HepG2 (cell line): ENCODE measurements at regions not wholly inside any gene's neighbourhood (a gene's known extent, or its start where the extent isn't known, plus 50 kb on each side); places are given as distances from the start of the nearest gene placed in this dataset.

Source experiments
- ASH2L ChIP-seq: fragments of 300-600, 200-600 bp; sonication (generic); IDR thresholded peaks from 2 replicates; pipeline ENCODE4 v1.7.0; 2017; ENCODE audit warnings: low read depth, mild to moderate bottlenecking, moderate library complexity, mixed read lengths, low read length; ENCODE audit not compliant: insufficient read length
- BHLHE40 ChIP-seq: IDR thresholded peaks from 2 replicates; pipeline ENCODE4 v1.6.1; 2011; ENCODE audit warnings: low read length, improper control_type of control experiment
- CHD4 ChIP-seq: fragments of 200-600 bp; sonication (generic); IDR thresholded peaks from 2 replicates; pipeline ENCODE4 v1.7.0; 2017; ENCODE audit warnings: mild to moderate bottlenecking, low read length, borderline replicate concordance
- FOXM1 ChIP-seq: sonication (generic); formaldehyde crosslinking; IDR thresholded peaks from 2 replicates; pipeline ENCODE4 v1.5.0; 2020; ENCODE audit warnings: missing genetic modification reagents
- HCFC1 ChIP-seq: fragments of 150-350 bp; IDR thresholded peaks from 2 replicates; pipeline ENCODE4 v1.6.1; 2014; ENCODE audit warnings: low read depth, low read length
- KMT2A ChIP-seq: sonication (generic); formaldehyde crosslinking; IDR thresholded peaks from 2 replicates; pipeline ENCODE4 v1.4.0; 2020; ENCODE audit warnings: missing genetic modification reagents
- MBNL3 ChIP-seq: fragments of 250-450 bp; sonication (Bioruptor Pico); conservative IDR thresholded peaks from 2 replicates; pipeline ENCODE4 v1.8.0; 2022; ENCODE audit warnings: mild to moderate bottlenecking, inconsistent platforms
- MEF2D ChIP-seq: sonication (generic); formaldehyde crosslinking; IDR thresholded peaks from 2 replicates; pipeline ENCODE4 v1.5.1; 2020; ENCODE audit warnings: mild to moderate bottlenecking, missing genetic modification reagents
- NAIF1 ChIP-seq: sonication (generic); formaldehyde crosslinking; IDR thresholded peaks from 2 replicates; pipeline ENCODE4 v1.5.0; 2020; ENCODE audit warnings: mild to moderate bottlenecking, missing genetic modification reagents, borderline replicate concordance
- NR2F2 ChIP-seq: IDR thresholded peaks from 2 replicates; pipeline ENCODE4 v1.6.1; 2012; ENCODE audit warnings: low read depth, inconsistent platforms, borderline replicate concordance
- RCOR2 ChIP-seq: IDR thresholded peaks from 2 replicates; pipeline ENCODE4 v1.6.1; 2016; ENCODE audit warnings: missing biosample characterization, missing genetic modification reagents
- RNF2 ChIP-seq: fragments of 450-650 bp; conservative IDR thresholded peaks from 2 replicates; pipeline ENCODE4 v1.6.1; 2016; ENCODE audit warnings: low read depth
- SALL2 ChIP-seq: sonication (generic); formaldehyde crosslinking; IDR thresholded peaks from 2 replicates; pipeline ENCODE4 v1.8.1; 2023; ENCODE audit warnings: mild to moderate bottlenecking, missing genetic modification reagents, inconsistent platforms
- ZNF230 ChIP-seq: sonication (generic); formaldehyde crosslinking; IDR thresholded peaks from 2 replicates; pipeline ENCODE4 v1.4.0; 2020; ENCODE audit warnings: mild to moderate bottlenecking, missing genetic modification reagents
- ZNF274 ChIP-seq: sonication (generic); formaldehyde crosslinking; IDR thresholded peaks from 2 replicates; pipeline ENCODE4 v1.5.1; 2020; ENCODE audit warnings: mild to moderate bottlenecking, missing genetic modification reagents
- ZNF572 ChIP-seq: sonication (generic); formaldehyde crosslinking; IDR thresholded peaks from 2 replicates; pipeline ENCODE4 v1.5.1; 2020; ENCODE audit warnings: mild to moderate bottlenecking, missing genetic modification reagents
- ZNF652 ChIP-seq: IDR thresholded peaks from 2 replicates; pipeline ENCODE4 v1.6.1; 2016; ENCODE audit warnings: low read depth, borderline replicate concordance
- ZNF709 ChIP-seq: sonication (generic); formaldehyde crosslinking; IDR thresholded peaks from 2 replicates; pipeline ENCODE4 v1.5.0; 2020; ENCODE audit warnings: mild to moderate bottlenecking, missing genetic modification reagents
- ZNF724P ChIP-seq: sonication (generic); formaldehyde crosslinking; IDR thresholded peaks from 2 replicates; pipeline ENCODE4 v1.8.0; 2022; ENCODE audit warnings: missing genetic modification reagents, borderline replicate concordance
- ZNF766 ChIP-seq: sonication (generic); formaldehyde crosslinking; IDR thresholded peaks from 2 replicates; pipeline ENCODE4 v1.5.0; 2020; ENCODE audit warnings: missing genetic modification reagents, borderline replicate concordance
- ZNF841 ChIP-seq: sonication (generic); formaldehyde crosslinking; IDR thresholded peaks from 2 replicates; pipeline ENCODE4 v1.8.1; 2023; ENCODE audit warnings: missing genetic modification reagents, borderline replicate concordance
- ZXDC ChIP-seq: sonication (generic); formaldehyde crosslinking; IDR thresholded peaks from 2 replicates; pipeline ENCODE4 v1.5.0; 2020; ENCODE audit warnings: mild to moderate bottlenecking, missing genetic modification reagents
- TF ChIP-seq, protein P1 (sequence below): sonication (generic); formaldehyde crosslinking; IDR thresholded peaks from 2 replicates; pipeline ENCODE4 v1.5.0; 2020; ENCODE audit warnings: missing genetic modification reagents
- TF ChIP-seq, protein P2 (sequence below): IDR thresholded peaks from 2 replicates; pipeline ENCODE4 v1.6.1; 2016; ENCODE audit warnings: mild to moderate bottlenecking
- TF ChIP-seq, protein P3 (sequence below): sonication (generic); formaldehyde crosslinking; IDR thresholded peaks from 2 replicates; pipeline ENCODE4 v1.4.0; 2020; ENCODE audit warnings: mild to moderate bottlenecking, missing genetic modification reagents
- TF ChIP-seq, protein P4 (sequence below): IDR thresholded peaks from 2 replicates; pipeline ENCODE4 v1.6.1; 2018; ENCODE audit warnings: missing genetic modification reagents

DNA sequence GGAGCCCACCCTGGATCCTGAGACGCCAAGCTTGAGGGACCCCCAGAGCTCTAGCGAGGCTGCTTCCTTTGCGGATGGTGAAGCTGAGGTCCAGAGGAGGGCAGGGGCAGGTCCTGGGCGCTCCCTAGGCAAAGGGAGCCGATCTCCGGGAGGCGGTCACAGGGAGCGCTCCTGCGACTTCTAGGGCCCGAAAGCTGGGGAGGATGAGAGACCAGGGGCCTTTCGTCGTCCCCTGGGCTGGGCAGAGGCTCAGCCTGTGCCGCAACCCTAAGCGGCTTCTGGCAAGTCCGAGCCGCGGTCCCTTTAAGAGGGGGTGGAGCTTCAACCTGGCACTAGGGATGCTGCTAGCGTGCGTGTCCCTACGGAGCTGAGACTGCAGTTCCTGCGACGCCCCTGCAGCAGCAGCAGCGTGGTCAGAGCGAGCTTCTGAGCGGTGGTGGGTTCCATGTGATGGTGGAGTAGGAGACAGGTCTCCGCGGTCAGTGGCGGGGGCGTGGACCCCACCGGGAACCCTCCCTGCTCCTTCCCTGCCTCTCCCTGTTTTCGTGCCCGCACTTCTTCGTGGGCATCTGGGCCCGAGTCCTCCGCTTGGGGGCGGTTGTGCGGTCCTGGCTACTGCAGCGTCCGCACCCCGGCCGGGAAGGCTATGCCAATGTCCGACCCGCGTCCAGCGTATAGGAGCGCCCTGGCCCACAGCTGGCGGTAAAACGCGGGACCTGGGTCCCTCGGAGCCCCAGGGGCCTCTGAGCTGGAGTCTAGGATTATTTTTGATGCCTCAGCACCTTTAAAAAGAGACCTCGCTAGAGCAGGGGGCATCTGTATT lies 154.6 kb downstream of the CCDC74A start (continued):
- TF ChIP-seq ZXDC (peak; percentile 87; the same call in 1 of the 2 replicates), ZNF841 (no peak), RNF2 (no peak), MBNL3 (CRISPR knock-in tag) (no peak), RCOR2 (CRISPR knock-in tag) (no peak), ZNF709 (CRISPR knock-in tag) (no peak; the same call in 1 of the 2 replicates), BHLHE40 (no peak), ZNF572 (CRISPR knock-in tag) (0 out of 2 replicates have a peak, but pooled peaks have one; percentile 67), HCFC1 (no peak), SALL2 (CRISPR knock-in tag) (peak; percentile 87), FOXM1 (CRISPR knock-in tag) (no peak), NR2F2 (no peak), ZNF724P (CRISPR knock-in tag) (peak; percentile 87; the same call in 1 of the 2 replicates), MEF2D (CRISPR knock-in tag) (peak; percentile 88), ZNF766 (CRISPR knock-in tag) (peak; percentile 85), NAIF1 (no peak), KMT2A (CRISPR knock-in tag) (peak; percentile 90), ZNF652 (no peak), CHD4 (no peak), ZNF230 (CRISPR knock-in tag) (peak; percentile 34; the same call in 1 of the 2 replicates), ZNF274 (CRISPR knock-in tag) (peak; percentile 88), ASH2L (peak; percentile 88)
- TF ChIP-seq, protein P1, sequence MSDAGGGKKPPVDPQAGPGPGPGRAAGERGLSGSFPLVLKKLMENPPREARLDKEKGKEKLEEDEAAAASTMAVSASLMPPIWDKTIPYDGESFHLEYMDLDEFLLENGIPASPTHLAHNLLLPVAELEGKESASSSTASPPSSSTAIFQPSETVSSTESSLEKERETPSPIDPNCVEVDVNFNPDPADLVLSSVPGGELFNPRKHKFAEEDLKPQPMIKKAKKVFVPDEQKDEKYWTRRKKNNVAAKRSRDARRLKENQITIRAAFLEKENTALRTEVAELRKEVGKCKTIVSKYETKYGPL (CRISPR knock-in tag): no peak
- TF ChIP-seq, protein P2, sequence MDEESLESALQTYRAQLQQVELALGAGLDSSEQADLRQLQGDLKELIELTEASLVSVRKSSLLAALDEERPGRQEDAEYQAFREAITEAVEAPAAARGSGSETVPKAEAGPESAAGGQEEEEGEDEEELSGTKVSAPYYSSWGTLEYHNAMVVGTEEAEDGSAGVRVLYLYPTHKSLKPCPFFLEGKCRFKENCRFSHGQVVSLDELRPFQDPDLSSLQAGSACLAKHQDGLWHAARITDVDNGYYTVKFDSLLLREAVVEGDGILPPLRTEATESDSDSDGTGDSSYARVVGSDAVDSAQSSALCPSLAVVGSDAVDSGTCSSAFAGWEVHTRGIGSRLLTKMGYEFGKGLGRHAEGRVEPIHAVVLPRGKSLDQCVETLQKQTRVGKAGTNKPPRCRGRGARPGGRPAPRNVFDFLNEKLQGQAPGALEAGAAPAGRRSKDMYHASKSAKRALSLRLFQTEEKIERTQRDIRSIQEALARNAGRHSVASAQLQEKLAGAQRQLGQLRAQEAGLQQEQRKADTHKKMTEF (CRISPR knock-in tag): peak; percentile 73; the same call in 1 of the 2 replicates
- TF ChIP-seq, protein P3, sequence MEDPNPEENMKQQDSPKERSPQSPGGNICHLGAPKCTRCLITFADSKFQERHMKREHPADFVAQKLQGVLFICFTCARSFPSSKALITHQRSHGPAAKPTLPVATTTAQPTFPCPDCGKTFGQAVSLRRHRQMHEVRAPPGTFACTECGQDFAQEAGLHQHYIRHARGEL (CRISPR knock-in tag): no peak
- TF ChIP-seq, protein P4, sequence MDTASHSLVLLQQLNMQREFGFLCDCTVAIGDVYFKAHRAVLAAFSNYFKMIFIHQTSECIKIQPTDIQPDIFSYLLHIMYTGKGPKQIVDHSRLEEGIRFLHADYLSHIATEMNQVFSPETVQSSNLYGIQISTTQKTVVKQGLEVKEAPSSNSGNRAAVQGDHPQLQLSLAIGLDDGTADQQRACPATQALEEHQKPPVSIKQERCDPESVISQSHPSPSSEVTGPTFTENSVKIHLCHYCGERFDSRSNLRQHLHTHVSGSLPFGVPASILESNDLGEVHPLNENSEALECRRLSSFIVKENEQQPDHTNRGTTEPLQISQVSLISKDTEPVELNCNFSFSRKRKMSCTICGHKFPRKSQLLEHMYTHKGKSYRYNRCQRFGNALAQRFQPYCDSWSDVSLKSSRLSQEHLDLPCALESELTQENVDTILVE (CRISPR knock-in tag): no peak; the same call in 1 of the 2 replicates
